ENCODE measurements at regions not wholly inside any gene's neighbourhood (a gene's known extent, or its start where the extent isn't known, plus 50 kb on each side); places are given as distances from the start of the nearest gene placed in this dataset.

- DNase-seq (ENCODE audit: low spot score): no peak
- H3K36me3 ChIP-seq: no peaks in the 10 kb centered on the region
- H3K4me3 ChIP-seq: no peak overlapping the region
- no peak overlapping the region for H3K27ac ChIP-seq
- H3K27me3 ChIP-seq: no peaks in the 10 kb centered on the region
- H3K4me1 ChIP-seq: peaks cover 0 to 4% of the 10 kb centered on the region in 2 donors
- no peaks in the 10 kb centered on the region for H3K9me3 ChIP-seq
- no peak for TF ChIP-seq CTCF (IDR thresholded peaks at IDR 0.05)
These were observed 397.4 kb upstream of the TPM1 start for GRCh38 chr15:62644889-62645742.

GRCh38 chr15:62647202-62647842 lies 395.2 kb upstream of the TPM1 start:
- DNase-seq (ENCODE audit: low spot score): no peak
- Histone ChIP-seq H3K27ac (no peak overlapping the region), H3K9me3 (no peaks in the 10 kb centered on the region), H3K4me1 (no peaks in the 10 kb centered on the region), H3K4me3 (no peak overlapping the region), H3K27me3 (no peaks in the 10 kb centered on the region), H3K36me3 (peaks cover 4% of the 10 kb centered on the region)
- no peak for TF ChIP-seq CTCF (IDR thresholded peaks at IDR 0.05)

- no peak overlapping the region for H3K4me3 ChIP-seq
- no peaks in the 10 kb centered on the region for H3K9me3 ChIP-seq
These were observed 394.6 kb upstream of the TPM1 start for GRCh38 chr15:62647843-62648505.

GRCh38 chr15:62648954-62649353 lies 393.6 kb upstream of the TPM1 start:
- H3K9me3 ChIP-seq: no peaks in the 10 kb centered on the region
- peak in 1 of 2 donors; percentile 60 for TF ChIP-seq CTCF (IDR thresholded peaks at IDR 0.05)
- no peaks in the 10 kb centered on the region for H3K27me3 ChIP-seq
- DNase-seq (ENCODE audit: low spot score): no peak
- no peak overlapping the region for H3K4me3 ChIP-seq
- no peaks in the 10 kb centered on the region for H3K4me1 ChIP-seq
- H3K27ac ChIP-seq: no peak overlapping the region
- peaks cover 11% of the 10 kb centered on the region for H3K36me3 ChIP-seq

More at GRCh38 chr15:62647843-62648505, 394.6 kb upstream of the TPM1 start:
- Histone ChIP-seq H3K27me3 (no peaks in the 10 kb centered on the region), H3K4me1 (no peaks in the 10 kb centered on the region), H3K36me3 (peaks cover 6% of the 10 kb centered on the region), H3K27ac (no peak overlapping the region)
- TF ChIP-seq CTCF (IDR thresholded peaks at IDR 0.05): no peak
- no peak for DNase-seq (ENCODE audit: low spot score)

- DNase-seq (ENCODE audit: low spot score): no peak
- no peaks in the 10 kb centered on the region for H3K27me3 ChIP-seq
- no peaks in the 10 kb centered on the region for H3K4me1 ChIP-seq
- H3K4me3 ChIP-seq: no peak overlapping the region
- H3K36me3 ChIP-seq: peaks cover 11% of the 10 kb centered on the region
- no peak for TF ChIP-seq CTCF (IDR thresholded peaks at IDR 0.05)
- H3K9me3 ChIP-seq: no peaks in the 10 kb centered on the region
- no peak overlapping the region for H3K27ac ChIP-seq
These were observed 392.6 kb upstream of the TPM1 start for GRCh38 chr15:62649793-62650420.

Measured in right atrium auricular region (tissue), 2 donors.